ENCODE measurements at regions not wholly inside any gene's neighbourhood (a gene's known extent, or its start where the extent isn't known, plus 50 kb on each side); places are given as distances from the start of the nearest gene placed in this dataset.

- no peak overlapping the region for H3K27ac Mint-ChIP-seq (ENCODE audit: unreplicated experiment)
- no peaks in the 10 kb centered on the region for H3K27me3 Mint-ChIP-seq (ENCODE audit: unreplicated experiment)
- no peaks in the 10 kb centered on the region for H3K36me3 Mint-ChIP-seq (ENCODE audit: low read depth, unreplicated experiment)
- no peaks in the 10 kb centered on the region for H3K4me1 Mint-ChIP-seq (ENCODE audit: unreplicated experiment)
- no peak overlapping the region for H3K4me3 Mint-ChIP-seq (ENCODE audit: unreplicated experiment)
- no peak for TF ChIP-seq CTCF (IDR thresholded peaks at IDR 0.05; ENCODE audit: unreplicated experiment)
- no peak for DNase-seq (ENCODE audit: low spot score)
- H3K9me3 Mint-ChIP-seq (ENCODE audit: unreplicated experiment) = no peaks in the 10 kb centered on the region
Measured at GRCh38 chrX:22737541-22737940, 262.2 kb upstream of the DDX53 start.

- no peak for DNase-seq (ENCODE audit: low spot score)
- H3K27me3 Mint-ChIP-seq (ENCODE audit: unreplicated experiment) = no peaks in the 10 kb centered on the region
- no peaks in the 10 kb centered on the region for H3K9me3 Mint-ChIP-seq (ENCODE audit: unreplicated experiment)
- H3K4me1 Mint-ChIP-seq (ENCODE audit: unreplicated experiment) = no peaks in the 10 kb centered on the region
- H3K4me3 Mint-ChIP-seq (ENCODE audit: unreplicated experiment) = no peak overlapping the region
- TF ChIP-seq CTCF (IDR thresholded peaks at IDR 0.05; ENCODE audit: unreplicated experiment) = no peak
- H3K27ac Mint-ChIP-seq (ENCODE audit: unreplicated experiment) = no peak overlapping the region
- H3K36me3 Mint-ChIP-seq (ENCODE audit: low read depth, unreplicated experiment) = no peaks in the 10 kb centered on the region
Measured at GRCh38 chrX:22739276-22739675, 260.5 kb upstream of the DDX53 start.

- DNase-seq (ENCODE audit: low spot score) = no peak
- Mint-ChIP-seq H3K9me3 (ENCODE audit: unreplicated experiment) (no peaks in the 10 kb centered on the region), H3K4me3 (ENCODE audit: unreplicated experiment) (no peak overlapping the region), H3K27ac (ENCODE audit: unreplicated experiment) (no peak overlapping the region), H3K36me3 (ENCODE audit: low read depth, unreplicated experiment) (no peaks in the 10 kb centered on the region), H3K4me1 (ENCODE audit: unreplicated experiment) (no peaks in the 10 kb centered on the region), H3K27me3 (ENCODE audit: unreplicated experiment) (no peaks in the 10 kb centered on the region)
- TF ChIP-seq CTCF (IDR thresholded peaks at IDR 0.05; ENCODE audit: unreplicated experiment) = no peak
Measured at GRCh38 chrX:22740836-22741235, 258.9 kb upstream of the DDX53 start.

- no peak overlapping the region for H3K27ac Mint-ChIP-seq (ENCODE audit: unreplicated experiment)
- no peaks in the 10 kb centered on the region for H3K4me1 Mint-ChIP-seq (ENCODE audit: unreplicated experiment)
- H3K36me3 Mint-ChIP-seq (ENCODE audit: low read depth, unreplicated experiment) = no peaks in the 10 kb centered on the region
- no peak overlapping the region for H3K4me3 Mint-ChIP-seq (ENCODE audit: unreplicated experiment)
- H3K27me3 Mint-ChIP-seq (ENCODE audit: unreplicated experiment) = no peaks in the 10 kb centered on the region
- DNase-seq (ENCODE audit: low spot score) = no peak
- no peaks in the 10 kb centered on the region for H3K9me3 Mint-ChIP-seq (ENCODE audit: unreplicated experiment)
- no peak for TF ChIP-seq CTCF (IDR thresholded peaks at IDR 0.05; ENCODE audit: unreplicated experiment)
Measured at GRCh38 chrX:22742174-22742573, 257.6 kb upstream of the DDX53 start.

- Mint-ChIP-seq H3K4me3 (ENCODE audit: unreplicated experiment) (no peak overlapping the region), H3K4me1 (ENCODE audit: unreplicated experiment) (no peaks in the 10 kb centered on the region), H3K9me3 (ENCODE audit: unreplicated experiment) (no peaks in the 10 kb centered on the region), H3K36me3 (ENCODE audit: low read depth, unreplicated experiment) (no peaks in the 10 kb centered on the region), H3K27ac (ENCODE audit: unreplicated experiment) (no peak overlapping the region), H3K27me3 (ENCODE audit: unreplicated experiment) (no peaks in the 10 kb centered on the region)
- TF ChIP-seq CTCF (IDR thresholded peaks at IDR 0.05; ENCODE audit: unreplicated experiment) = no peak
- no peak for DNase-seq (ENCODE audit: low spot score)
Measured at GRCh38 chrX:22746081-22746480, 253.7 kb upstream of the DDX53 start.

Data from endothelial cell (in vitro differentiated cells).